ENCODE measurements at regions not wholly inside any gene's neighbourhood (a gene's known extent, or its start where the extent isn't known, plus 50 kb on each side); places are given as distances from the start of the nearest gene placed in this dataset.

DNA sequence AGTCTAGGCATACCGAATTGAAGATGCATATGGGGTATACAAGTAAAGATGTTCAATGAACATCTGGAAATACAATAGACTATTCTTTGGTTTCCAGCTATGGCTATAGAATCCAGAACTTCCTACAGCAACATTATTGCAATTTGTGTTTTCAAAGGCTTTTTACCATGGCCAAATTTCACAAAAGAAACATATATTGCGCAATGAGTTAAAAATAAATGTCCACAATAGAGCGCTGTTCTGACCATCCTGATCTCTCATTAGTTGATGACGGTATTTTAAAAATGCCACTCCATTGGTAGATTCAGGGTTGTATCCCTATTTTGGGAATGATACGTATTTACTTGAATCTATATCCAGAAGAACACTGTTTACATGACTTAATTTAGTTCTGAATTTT, 139.2 kb downstream of the LINC00632 start:
- DNase-seq, result no peak

- DNase-seq, result no peak
Measured at GRCh38 chrX:140860718-140861117, 141.7 kb upstream of the SPANXB1 start.

- DNase-seq, result no peak
Measured at GRCh38 chrX:140866446-140866845, 135.9 kb upstream of the SPANXB1 start.

GRCh38 chrX:140912606-140913005, 89.8 kb upstream of the SPANXB1 start:
- DNase-seq, result no peak

- DNase-seq, result no peak
Measured at GRCh38 chrX:140913802-140914501, 88.4 kb upstream of the SPANXB1 start.

DNA sequence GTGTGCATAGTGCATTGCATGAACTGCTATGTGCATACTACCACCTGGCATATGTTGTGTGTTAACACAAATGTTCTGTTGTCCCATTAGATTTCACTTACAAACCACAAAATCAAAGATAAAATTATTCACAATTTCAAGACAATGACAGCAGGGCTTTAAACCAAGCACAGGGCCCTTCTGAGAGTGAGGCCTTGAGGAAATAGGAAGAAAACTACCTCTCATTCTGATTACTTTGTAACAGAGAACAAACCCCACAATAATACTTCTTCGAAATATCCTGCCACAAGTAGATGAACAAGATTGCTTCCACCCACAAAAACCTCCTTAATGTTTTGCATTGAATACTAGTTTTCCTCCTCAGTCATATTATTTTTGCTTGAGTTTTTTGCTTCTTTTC, 85.5 kb upstream of the SPANXB1 start:
- DNase-seq, result no peak

DNA sequence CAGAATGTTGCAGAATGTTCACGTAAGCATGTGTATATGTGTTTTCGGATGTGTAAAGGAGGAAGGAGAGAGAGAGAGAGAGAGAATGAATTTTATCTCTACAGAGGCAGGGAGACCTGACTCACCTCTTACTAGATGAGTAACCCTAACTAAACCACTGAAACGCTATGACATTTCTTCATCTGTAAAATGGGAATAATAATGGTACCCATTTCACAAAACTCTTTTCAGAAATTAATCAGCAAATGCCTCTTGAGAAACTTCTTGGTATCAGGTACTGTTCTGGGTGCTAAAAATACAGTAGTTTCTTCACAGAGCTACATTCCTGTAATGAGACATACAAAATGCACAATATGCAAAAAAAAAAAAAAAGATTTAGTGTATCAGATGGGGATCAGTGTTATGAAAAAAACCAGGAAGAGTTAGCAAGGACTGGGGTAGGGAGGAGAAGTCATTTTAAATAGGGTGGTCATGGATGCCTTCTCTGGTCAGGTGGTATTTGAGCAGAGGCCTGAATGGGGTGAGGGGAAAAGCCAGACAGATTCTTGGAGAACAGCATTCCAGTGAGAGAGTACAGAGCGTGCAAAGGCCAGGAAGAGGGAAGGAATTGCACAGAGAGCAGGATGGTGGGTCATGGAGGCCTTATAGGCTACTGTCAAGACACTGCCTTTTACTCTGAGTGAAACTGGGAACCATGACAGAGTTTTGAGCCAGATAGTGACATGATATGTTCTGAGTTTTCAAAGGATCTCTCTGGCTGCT, 84.9 kb upstream of the SPANXB1 start:
- DNase-seq, result no peak

DNA sequence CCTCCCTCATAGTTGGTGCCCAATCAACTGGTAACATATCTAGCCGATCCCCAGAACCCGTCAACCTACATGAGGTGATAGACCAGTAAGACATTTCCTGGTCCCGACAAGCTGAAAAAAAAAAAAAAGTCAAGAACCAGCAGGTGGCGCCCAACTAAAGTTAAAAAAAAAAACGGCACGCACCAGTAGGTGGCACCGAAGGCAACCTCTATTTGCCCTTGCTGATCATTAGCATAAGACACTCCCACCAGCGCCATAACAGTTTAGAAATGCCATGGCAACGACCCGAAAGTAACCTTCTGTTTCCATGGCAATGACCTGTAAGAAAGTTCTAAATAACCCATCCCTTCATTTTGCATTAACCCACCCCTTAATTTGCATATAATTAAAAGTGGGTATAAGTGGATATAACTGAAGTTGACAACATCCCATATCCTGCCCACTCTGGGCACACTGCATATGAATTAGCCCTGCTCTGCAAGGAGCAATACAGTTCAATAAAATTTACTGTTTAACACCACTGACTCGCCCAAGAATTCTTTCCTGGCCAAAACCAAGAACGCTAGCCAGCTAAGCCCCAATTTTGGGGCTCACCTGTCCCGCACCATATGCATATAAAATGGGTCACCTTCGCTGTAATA, 83.9 kb upstream of the SPANXB1 start:
- peak; percentile 30 to 32 for DNase-seq

- no peak for DNase-seq
Measured at GRCh38 chrX:140920416-140920815, 82.0 kb upstream of the SPANXB1 start.

DNA sequence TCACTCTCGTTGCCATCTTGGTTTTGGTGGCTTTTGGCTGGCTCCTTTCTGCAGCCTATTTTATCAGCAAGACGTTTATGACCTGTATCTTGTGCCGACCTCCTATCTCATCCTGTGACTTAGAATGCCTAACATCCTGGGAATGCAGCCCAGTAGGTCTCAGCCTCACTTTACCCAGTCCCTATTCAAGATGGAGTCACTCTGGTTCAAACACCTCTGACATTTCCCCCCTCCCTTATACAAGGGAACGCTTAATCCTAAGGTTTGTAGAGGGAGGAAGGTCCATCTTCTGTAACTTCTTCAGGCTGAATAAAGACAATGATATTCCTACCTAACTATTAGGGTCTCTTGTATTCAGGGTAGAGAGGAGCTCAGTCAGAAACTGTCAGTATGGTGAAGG, 79.3 kb upstream of the SPANXB1 start:
- no peak for DNase-seq

GRCh38 chrX:140928739-140929138, 73.7 kb upstream of the SPANXB1 start:
- no peak for DNase-seq

- no peak for DNase-seq
Measured at GRCh38 chrX:140933016-140933415, 69.4 kb upstream of the SPANXB1 start.

DNA sequence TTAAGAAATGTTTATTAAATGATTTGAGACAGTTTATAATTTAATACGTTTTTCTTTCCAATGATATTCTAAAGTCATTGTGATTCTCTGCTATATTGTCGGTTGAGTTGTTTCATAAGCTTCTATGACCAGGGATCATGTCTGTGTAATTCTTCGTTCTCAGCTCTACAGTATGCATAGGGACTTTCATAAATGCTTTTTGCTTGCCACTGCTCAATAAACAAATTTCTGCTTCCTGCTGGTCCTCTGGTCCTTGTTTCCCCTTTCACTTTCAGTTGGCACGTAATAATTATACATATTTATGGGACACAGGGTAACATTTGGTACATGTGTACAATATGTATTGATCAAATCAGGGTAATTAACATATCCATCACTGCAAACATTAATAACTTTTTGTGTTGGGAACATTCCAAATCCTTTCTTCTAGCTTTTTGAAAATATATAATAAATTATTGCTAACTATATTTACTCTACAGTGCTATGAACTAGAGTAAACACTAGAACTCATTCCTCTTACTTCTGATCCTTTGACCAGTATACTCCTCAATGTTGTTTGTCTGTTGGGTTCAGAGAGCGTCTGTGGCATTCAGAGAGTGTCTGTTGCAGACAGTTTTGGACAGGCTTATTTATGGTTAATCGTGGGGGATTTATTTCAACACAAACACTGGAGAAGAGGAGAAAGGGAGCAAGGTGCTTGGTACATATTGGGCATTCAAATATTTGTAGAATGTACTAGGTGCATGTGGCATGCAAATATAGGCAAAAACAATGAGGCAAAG, 68.3 kb upstream of the SPANXB1 start:
- DNase-seq, result no peak

DNA sequence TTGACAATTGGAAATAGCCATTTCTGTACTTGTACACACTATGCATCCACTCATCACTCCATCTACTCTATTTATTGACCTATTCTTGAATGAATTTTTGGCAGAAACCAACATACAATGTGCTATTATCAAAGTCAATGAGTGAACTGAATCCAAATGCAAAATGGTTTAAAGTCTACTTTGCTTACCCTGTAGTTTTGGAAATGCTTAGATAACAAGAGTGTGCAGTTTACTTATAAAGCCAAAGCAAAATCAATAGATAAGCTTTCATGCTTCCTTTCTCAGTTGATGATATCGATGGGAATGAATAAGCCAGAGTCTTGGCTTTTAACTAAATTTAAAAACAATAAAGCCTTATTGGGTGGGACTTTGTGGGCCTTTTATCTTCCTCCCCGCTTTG, 58.9 kb upstream of the SPANXB1 start:
- DNase-seq, result no peak

DNA sequence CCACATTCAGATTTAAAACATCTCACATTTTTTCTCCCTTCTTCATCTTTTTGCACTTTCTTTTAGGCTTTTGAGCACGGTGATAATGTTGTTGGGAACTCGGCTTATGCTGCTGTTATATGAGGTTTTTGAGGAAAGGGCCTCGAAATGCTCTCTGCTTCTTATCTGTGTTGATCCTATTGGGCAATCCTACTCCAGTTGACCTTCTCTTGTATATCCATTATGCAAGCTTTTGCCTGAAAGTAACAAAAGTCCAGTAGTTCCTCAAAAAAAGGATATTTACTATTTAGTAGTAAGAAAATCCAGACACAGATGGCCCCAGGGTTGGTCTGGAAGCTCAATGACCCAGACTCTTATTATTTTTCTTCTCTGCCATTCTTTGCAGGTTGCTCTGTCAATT, 57.7 kb upstream of the SPANXB1 start:
- no peak for DNase-seq

GRCh38 chrX:140948827-140949226, 53.6 kb upstream of the SPANXB1 start:
- no peak for DNase-seq

GRCh38 chrX:140949233-140949632, 53.2 kb upstream of the SPANXB1 start:
- no peak for DNase-seq
